Transverse colon (tissue), 4 donors: ENCODE measurements at regions not wholly inside any gene's neighbourhood (a gene's known extent, or its start where the extent isn't known, plus 50 kb on each side); places are given as distances from the start of the nearest gene placed in this dataset.

ENCODE experiments used
- EP300 ChIP-seq: sonication (generic); formaldehyde crosslinking; IDR thresholded peaks from one replicate; pipeline ENCODE4 v1.6.1; 2017; ENCODE audit warnings: antibody characterized with exemption, low read depth
- POLR2A ChIP-seq: fragments of 450-650 bp; IDR thresholded peaks from one replicate; pipeline ENCODE4 v1.6.1; 2016; ENCODE audit warnings: antibody characterized with exemption, mild to moderate bottlenecking, moderate library complexity
- POLR2AphosphoS5 ChIP-seq, 3 donors: sonication (generic); formaldehyde crosslinking; IDR thresholded peaks; one replicate each; pipeline ENCODE4 v1.6.1; 2016; ENCODE audit warnings: antibody characterized with exemption in 3 of 3
- TF ChIP-seq, protein P1 (sequence below), 5 experiments: fragments of 200-600 bp in 3 of 5; fragments of 450-650 bp in 2 of 5; sonication (generic) in 3 of 5; IDR thresholded peaks; 1 replicate in 2 of 5; 2 replicates in 3 of 5; pipeline ENCODE4 v1.5.1; 2016 to 2017; ENCODE audit warnings: antibody characterized with exemption in 5 of 5, inconsistent platforms in 3 of 5, mild to moderate bottlenecking in 2 of 5, moderate library complexity in 1 of 5

GRCh38 chr17:59490216-59490615 is 75.2 kb upstream of the DHX40 start:
- TF ChIP-seq, protein P1, sequence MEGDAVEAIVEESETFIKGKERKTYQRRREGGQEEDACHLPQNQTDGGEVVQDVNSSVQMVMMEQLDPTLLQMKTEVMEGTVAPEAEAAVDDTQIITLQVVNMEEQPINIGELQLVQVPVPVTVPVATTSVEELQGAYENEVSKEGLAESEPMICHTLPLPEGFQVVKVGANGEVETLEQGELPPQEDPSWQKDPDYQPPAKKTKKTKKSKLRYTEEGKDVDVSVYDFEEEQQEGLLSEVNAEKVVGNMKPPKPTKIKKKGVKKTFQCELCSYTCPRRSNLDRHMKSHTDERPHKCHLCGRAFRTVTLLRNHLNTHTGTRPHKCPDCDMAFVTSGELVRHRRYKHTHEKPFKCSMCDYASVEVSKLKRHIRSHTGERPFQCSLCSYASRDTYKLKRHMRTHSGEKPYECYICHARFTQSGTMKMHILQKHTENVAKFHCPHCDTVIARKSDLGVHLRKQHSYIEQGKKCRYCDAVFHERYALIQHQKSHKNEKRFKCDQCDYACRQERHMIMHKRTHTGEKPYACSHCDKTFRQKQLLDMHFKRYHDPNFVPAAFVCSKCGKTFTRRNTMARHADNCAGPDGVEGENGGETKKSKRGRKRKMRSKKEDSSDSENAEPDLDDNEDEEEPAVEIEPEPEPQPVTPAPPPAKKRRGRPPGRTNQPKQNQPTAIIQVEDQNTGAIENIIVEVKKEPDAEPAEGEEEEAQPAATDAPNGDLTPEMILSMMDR (IDR thresholded peaks at IDR 0.05) = no peak
- TF ChIP-seq POLR2A = no peak
- TF ChIP-seq EP300 = no peak
- TF ChIP-seq POLR2AphosphoS5 (IDR thresholded peaks at IDR 0.05) = no peak
